ENCODE measurements at regions not wholly inside any gene's neighbourhood (a gene's known extent, or its start where the extent isn't known, plus 50 kb on each side); places are given as distances from the start of the nearest gene placed in this dataset.

- ATAC-seq (no peak), DNase-seq (ENCODE audit: extremely low read depth in 1 of 4, low spot score in 3 of 4) (no peak), FAIRE-seq (no peak)
- no peaks in the 10 kb centered on the region for H3K79me2 ChIP-seq (ENCODE audit: control insufficient read depth, insufficient read depth, low read length)
- H3K4me3 ChIP-seq = no peak overlapping the region
- CTCF ChIA-PET (ENCODE audit: low intra/inter-chr PET ratio) = no interaction called here
- no peaks in the 10 kb centered on the region for H3K36me3 ChIP-seq (ENCODE audit: control insufficient read depth, insufficient read depth, low read length)
- H3K9me1 ChIP-seq (ENCODE audit: control insufficient read depth, insufficient read depth, low read length) = no peaks in the 10 kb centered on the region
- intact Hi-C loops (cut with micrococcal nuclease) (no loop called here), in situ Hi-C loops (cut with MboI) (no loop called here)
- H3K4me2 ChIP-seq (ENCODE audit: insufficient read depth, low read length) = no peak overlapping the region
- H3K9ac ChIP-seq (ENCODE audit: insufficient read depth in 1 of 2, low read depth in 2 of 2, low read length in 2 of 2) = no peak overlapping the region
- no peaks in the 10 kb centered on the region for H3K4me1 ChIP-seq (replicated peaks in 1 of 2; ENCODE audit: control insufficient read depth in 2 of 2, insufficient read depth in 2 of 2, low read length in 2 of 2)
- no peaks in the 10 kb centered on the region for H4K20me1 ChIP-seq (replicated peaks; ENCODE audit: control insufficient read depth, insufficient read depth, low read length)
- BruUV-seq (replicated peaks) = no TSS peak
- POLR2A ChIA-PET = no interaction called here
- 0% methylated on average over 1 of the region's 1 CpG for WGBS (ENCODE audit: insufficient coverage, low coverage, missing lambda C conversion rate)
- no peaks in the 10 kb centered on the region for H3K27me3 ChIP-seq (ENCODE audit: control insufficient read depth in 2 of 2, insufficient read depth in 2 of 2, low read length in 2 of 2)
- H3K27ac ChIP-seq (ENCODE audit: extremely low read depth, low read depth, low read length) = no peak overlapping the region
- no peak for TF ChIP-seq JUN (IDR thresholded peaks at IDR 0.05; ENCODE audit: borderline replicate concordance, low read depth, low read length)
- TF ChIP-seq JUN (CRISPR knock-in tag; IDR thresholded peaks at IDR 0.05; ENCODE audit: borderline replicate concordance) = no peak
- TF ChIP-seq ZC3H11A (IDR thresholded peaks at IDR 0.05; ENCODE audit: low read depth, low read length) = no peak
- no peak for TF ChIP-seq RNF219 (CRISPR knock-in tag; IDR thresholded peaks at IDR 0.05)
- TF ChIP-seq RBM15 (IDR thresholded peaks at IDR 0.05; ENCODE audit: insufficient read depth, low read length) = no peak
- no peak for TF ChIP-seq KAT7 (CRISPR knock-in tag; IDR thresholded peaks at IDR 0.05; ENCODE audit: borderline replicate concordance)
- H3K9me3 ChIP-seq (replicated peaks; ENCODE audit: control insufficient read depth, insufficient read depth, low read depth, low read length) = no peaks in the 10 kb centered on the region
- H2AFZ ChIP-seq (ENCODE audit: low read depth, low read length) = no peak overlapping the region
Measured at GRCh38 chr6:128767150-128767549, 115.8 kb upstream of the LAMA2 start.
